ENCODE measurements at regions not wholly inside any gene's neighbourhood (a gene's known extent, or its start where the extent isn't known, plus 50 kb on each side); places are given as distances from the start of the nearest gene placed in this dataset.

GRCh38 chr16:86145669-86146068, 246.7 kb downstream of the IRF8 start:
- no peak for TF ChIP-seq POLR2A (IDR thresholded peaks at IDR 0.05; ENCODE audit: extremely low read depth, insufficient read length)
- no peak for TF ChIP-seq CTCF (IDR thresholded peaks at IDR 0.05; ENCODE audit: low read depth, low read length)
- no peak for TF ChIP-seq MAX (IDR thresholded peaks at IDR 0.05; ENCODE audit: low read depth, low read length)
- TF ChIP-seq MYC (IDR thresholded peaks at IDR 0.05; ENCODE audit: low read depth, low read length), result no peak
